Ecto neural progenitor cell (in vitro differentiated cells): ENCODE measurements at regions not wholly inside any gene's neighbourhood (a gene's known extent, or its start where the extent isn't known, plus 50 kb on each side); places are given as distances from the start of the nearest gene placed in this dataset.

Source experiments
- DNase-seq: peaks from one replicate; pipeline ENCODE4 v3.0.0-alpha.2; 2018; ENCODE audit warnings: low spot score

GRCh38 chr13:40252241-40252640 is 414.2 kb downstream of the FOXO1 start:
- DNase-seq = no peak

- DNase-seq = no peak
Observed at GRCh38 chr13:40252676-40253075, 413.8 kb downstream of the FOXO1 start.

- DNase-seq = no peak
Observed at GRCh38 chr13:40254394-40254793, 412.0 kb downstream of the FOXO1 start.

GRCh38 chr13:40255551-40255950 is 410.9 kb downstream of the FOXO1 start:
- DNase-seq = no peak

- no peak for DNase-seq
Observed at GRCh38 chr13:40259899-40260298, 406.5 kb downstream of the FOXO1 start.

GRCh38 chr13:40261336-40261735 is 405.1 kb downstream of the FOXO1 start:
- DNase-seq = no peak

- DNase-seq = no peak
Observed at GRCh38 chr13:40261947-40262346, 404.5 kb downstream of the FOXO1 start.

- no peak for DNase-seq
Observed at GRCh38 chr13:40269086-40269485, 397.4 kb downstream of the FOXO1 start.

GRCh38 chr13:40270726-40271125 is 395.7 kb downstream of the FOXO1 start:
- no peak for DNase-seq

GRCh38 chr13:40271271-40271885 is 395.1 kb downstream of the FOXO1 start:
- DNase-seq = no peak

GRCh38 chr13:40271931-40272775 is 394.3 kb downstream of the FOXO1 start:
- no peak for DNase-seq

- no peak for DNase-seq
Observed at GRCh38 chr13:40272776-40273139, 393.7 kb downstream of the FOXO1 start.

- no peak for DNase-seq
Observed at GRCh38 chr13:40273253-40274025, 393.0 kb downstream of the FOXO1 start.

- DNase-seq = no peak
Observed at GRCh38 chr13:40274103-40274502, 392.3 kb downstream of the FOXO1 start.

GRCh38 chr13:40275155-40275554 is 391.3 kb downstream of the FOXO1 start:
- no peak for DNase-seq

GRCh38 chr13:40275636-40276035 is 390.8 kb downstream of the FOXO1 start:
- DNase-seq = no peak

- DNase-seq = no peak
Observed at GRCh38 chr13:40283666-40284065, 382.8 kb downstream of the FOXO1 start.

- DNase-seq = no peak
Observed at GRCh38 chr13:40285634-40286033, 380.8 kb downstream of the FOXO1 start.

- DNase-seq = no peak
Observed at GRCh38 chr13:40287428-40287827, 379.0 kb downstream of the FOXO1 start.

GRCh38 chr13:40288259-40288658 is 378.2 kb downstream of the FOXO1 start:
- DNase-seq = no peak

- DNase-seq = no peak
Observed at GRCh38 chr13:40290758-40291157, 375.7 kb downstream of the FOXO1 start.

- DNase-seq = no peak
Observed at GRCh38 chr13:40292108-40292507, 374.3 kb downstream of the FOXO1 start.

GRCh38 chr13:40292536-40292935 is 373.9 kb downstream of the FOXO1 start:
- DNase-seq = no peak
